COR-L47 (cell line): ENCODE measurements at regions not wholly inside any gene's neighbourhood (a gene's known extent, or its start where the extent isn't known, plus 50 kb on each side); places are given as distances from the start of the nearest gene placed in this dataset.
"Not testable (repeated sequence)": the region's sequence is repeated elsewhere in the genome, so short reads cannot be mapped to it uniquely, and the experiment has no call there.

Experiments used
- DNase-seq: peaks from one replicate; lab custom pipeline; 2025; lab: John Stamatoyannopoulos, UW

GRCh38 chr5:173667702-173668101 is 51.3 kb upstream of the BOD1 start:
- no peak for DNase-seq

DNA sequence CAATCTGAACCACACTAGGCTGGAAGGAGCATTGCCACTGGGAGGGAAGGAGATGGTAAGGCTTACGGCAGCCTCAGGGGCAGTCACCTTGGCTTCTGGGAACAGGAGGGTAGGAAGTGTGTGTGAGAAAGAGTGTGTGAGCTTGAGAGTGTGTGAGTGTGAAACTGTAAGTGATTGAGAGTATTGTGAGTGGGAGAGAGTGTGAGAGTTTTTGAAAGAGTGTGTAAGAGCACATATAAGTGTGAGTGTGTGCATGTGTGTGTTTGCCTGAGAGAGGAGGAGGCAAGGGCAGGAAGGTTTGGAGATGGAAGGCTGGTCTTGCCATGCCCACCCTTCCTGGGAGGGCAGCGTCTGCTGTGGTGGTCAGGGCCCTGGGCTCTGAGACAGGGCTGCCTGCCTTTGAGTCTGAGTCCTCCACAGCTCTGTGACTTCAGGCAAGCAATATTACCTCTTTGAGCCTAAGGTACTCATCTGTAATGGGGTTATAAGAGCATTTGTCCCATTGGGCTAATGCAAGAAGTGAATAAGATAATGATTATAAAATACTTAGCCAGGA is 51.9 kb upstream of the BOD1 start:
- no peak for DNase-seq

- DNase-seq: no peak
These were observed 52.5 kb upstream of the BOD1 start for GRCh38 chr5:173668910-173669309.

DNA sequence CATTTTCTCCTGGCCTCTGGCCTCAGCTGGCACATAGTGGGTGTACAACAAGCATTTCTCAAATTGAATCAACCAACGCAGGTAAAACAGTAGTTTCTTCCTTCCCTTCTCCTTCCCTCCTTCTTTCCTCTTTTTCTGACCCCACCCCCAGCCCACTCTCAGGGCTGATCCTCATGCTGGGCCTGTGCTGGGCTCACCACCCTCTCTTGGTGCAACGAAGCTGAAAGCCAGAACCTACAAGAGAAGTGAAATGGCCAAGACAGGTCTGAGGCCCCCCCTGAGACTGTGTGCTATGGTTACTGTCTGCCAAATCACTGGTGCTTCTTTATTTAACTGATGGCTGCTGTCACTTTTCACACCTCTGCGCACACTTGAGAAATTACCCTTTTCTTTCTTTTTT is 53.0 kb upstream of the BOD1 start:
- no peak for DNase-seq

- no peak for DNase-seq
These were observed 53.7 kb upstream of the BOD1 start for GRCh38 chr5:173670130-173670651.

GRCh38 chr5:173670791-173671120 is 54.3 kb upstream of the BOD1 start:
- no peak for DNase-seq

GRCh38 chr5:173671121-173671949 is 54.9 kb upstream of the BOD1 start:
- no peak for DNase-seq

DNA sequence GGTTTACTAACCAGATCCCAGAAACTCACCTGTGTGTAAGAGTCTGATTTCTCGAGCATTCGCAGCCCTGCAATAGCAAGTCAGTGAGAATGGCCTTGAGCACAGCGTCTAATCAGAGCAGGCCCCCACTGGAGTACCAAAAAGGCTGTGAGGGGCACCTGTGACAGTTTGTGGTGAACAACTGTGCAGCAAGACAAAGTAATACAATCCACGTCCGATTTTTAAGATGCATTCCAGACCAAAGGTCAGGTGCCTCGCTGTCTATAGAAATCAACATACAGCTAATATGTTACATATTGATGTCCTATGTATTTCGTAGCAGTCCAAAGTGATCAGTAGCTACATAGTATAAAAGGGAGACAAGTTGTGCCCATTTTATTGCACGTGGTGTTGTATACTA is 55.7 kb upstream of the BOD1 start:
- DNase-seq: no peak

GRCh38 chr5:173672891-173673290 is 56.4 kb upstream of the BOD1 start:
- no peak for DNase-seq

- DNase-seq: no peak
These were observed 57.0 kb upstream of the BOD1 start for GRCh38 chr5:173673295-173674101.

DNA sequence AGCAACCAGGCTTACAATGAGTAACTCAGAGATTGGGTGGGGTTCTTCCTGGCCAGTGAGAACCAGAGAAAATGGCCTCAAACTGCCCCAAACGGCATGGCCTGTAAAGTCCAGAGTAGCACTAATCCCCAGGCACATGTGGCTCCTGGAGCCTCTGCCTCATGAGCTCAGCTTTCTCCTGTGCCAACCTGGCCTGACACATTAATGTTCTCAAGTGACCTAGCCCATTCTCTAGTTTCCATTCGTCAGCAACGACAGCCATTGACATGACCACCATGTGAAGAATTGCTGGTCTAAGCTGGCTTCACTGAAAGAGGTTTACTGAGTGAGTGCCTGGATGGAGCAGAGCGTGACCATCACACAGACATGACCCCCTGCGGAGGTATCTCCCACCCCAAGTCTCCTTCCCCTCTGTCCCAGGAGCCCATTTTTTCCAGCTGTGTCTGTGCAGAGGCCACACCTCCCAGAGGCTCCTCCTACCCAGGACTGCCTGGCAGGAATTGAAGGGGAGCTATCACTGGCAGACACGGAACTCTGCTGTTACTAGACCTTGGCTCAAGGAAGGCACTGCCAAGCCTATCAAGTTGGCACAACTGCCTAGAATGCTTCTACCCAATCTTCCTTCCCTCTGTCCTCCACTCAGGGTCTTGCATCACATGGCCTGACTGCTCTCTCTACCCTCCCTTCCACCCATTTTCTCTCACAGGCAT is 59.0 kb upstream of the BOD1 start:
- DNase-seq: no peak

DNA sequence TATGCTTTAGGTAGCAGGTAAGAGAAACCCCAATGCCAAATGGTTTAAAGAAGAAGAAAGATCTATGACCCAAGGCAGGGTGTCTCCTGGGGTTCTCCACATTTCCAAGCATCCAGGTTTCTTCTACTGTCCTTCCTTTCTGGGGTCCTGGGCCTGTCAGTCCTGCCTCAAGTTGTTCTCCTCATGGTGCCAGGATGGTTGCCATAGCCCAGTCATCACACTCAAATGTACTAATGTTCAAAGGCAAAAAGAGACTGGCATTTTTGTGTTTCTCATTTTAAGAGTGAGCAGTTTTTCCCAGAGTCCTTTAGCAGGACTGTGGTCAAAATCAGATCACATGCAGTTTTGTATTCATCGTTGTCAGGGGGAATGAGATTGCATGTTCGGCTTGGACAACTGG is 59.9 kb upstream of the BOD1 start:
- DNase-seq: no peak

DNA sequence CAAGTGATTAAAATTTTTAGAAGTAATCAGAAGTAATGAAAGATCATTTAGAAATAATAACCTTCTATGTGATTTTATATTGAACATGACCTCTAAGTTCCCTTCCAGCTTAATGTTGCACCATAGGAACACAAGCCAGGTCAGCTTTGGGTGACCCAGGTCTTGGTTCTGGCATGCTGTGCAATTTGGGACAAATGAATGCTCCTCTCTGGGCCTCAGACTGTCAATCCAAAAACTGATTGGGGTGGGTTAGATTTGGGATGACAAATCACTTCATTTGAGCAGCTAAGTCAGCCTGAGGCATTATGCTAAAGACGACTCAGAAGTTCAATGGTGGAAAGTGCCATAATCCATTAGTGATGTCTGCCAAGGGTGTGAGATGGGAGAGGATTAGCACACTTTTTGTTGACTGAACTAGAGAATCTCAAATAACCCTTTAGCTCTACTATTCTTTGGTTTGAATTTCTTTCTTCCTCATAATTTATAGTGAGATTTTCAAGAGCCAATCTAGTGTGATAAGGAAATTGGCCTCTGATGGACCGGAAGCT is 60.7 kb upstream of the BOD1 start:
- no peak for DNase-seq

DNA sequence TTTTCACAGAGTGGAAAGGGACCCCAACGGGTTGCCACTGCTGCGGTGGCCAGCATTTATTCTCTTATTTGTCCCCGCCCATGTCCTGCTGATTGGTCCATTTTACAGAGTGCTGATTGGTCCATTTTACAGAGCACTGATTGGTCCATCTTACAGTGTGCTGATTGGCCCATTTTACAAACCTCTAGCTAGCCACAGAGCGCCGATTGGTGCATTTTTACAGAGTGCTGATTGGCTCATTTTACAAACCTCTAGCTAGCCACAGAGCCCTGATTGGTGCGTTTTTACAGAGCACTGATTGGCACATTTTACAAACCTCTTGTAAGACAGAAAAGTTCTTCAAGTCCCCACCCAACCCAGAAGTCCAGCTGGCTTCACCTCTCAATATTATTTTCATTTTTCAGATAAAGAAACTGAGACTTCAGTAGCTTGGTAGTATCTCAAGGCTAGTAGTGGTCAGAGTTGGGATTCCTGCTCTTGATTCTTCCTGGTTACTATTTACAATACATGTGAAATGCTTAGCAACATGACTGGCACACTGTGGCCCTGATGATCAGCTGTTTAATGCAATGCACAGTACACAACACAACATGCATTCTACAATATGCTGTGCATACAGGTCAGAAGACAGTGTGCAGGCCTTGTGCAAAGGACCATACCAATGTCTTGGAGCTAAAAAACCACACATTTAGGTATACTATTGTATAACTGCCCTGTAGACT is 63.6 kb upstream of the BOD1 start:
- DNase-seq: no peak

- DNase-seq: no peak
These were observed 64.3 kb upstream of the BOD1 start for GRCh38 chr5:173680660-173681242.

GRCh38 chr5:173682313-173682712 is 65.9 kb upstream of the BOD1 start:
- DNase-seq: no peak

DNA sequence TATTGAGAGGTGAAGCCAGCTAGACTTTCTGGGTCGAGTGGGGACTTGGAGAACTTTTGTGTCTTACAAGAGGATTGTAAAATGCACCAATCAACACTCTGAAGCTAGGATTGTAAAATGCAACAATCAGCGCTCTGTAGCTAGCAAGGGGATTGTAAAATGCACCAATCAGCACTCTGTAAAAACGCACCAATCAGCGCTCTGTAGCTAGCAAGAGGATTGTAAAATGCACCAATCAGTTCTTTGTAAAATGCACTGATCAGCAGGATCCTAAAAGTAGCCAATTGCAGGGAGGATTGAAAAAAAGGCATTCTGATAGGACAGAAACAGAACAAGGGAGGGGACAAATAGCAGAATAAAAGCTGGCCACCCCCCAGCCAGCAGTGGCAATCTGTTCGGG is 68.1 kb upstream of the BOD1 start:
- not testable (repeated sequence) for DNase-seq

GRCh38 chr5:173686950-173687349 is 70.5 kb upstream of the BOD1 start:
- DNase-seq: no peak

GRCh38 chr5:173688703-173689102 is 72.3 kb upstream of the BOD1 start:
- DNase-seq: no peak

DNA sequence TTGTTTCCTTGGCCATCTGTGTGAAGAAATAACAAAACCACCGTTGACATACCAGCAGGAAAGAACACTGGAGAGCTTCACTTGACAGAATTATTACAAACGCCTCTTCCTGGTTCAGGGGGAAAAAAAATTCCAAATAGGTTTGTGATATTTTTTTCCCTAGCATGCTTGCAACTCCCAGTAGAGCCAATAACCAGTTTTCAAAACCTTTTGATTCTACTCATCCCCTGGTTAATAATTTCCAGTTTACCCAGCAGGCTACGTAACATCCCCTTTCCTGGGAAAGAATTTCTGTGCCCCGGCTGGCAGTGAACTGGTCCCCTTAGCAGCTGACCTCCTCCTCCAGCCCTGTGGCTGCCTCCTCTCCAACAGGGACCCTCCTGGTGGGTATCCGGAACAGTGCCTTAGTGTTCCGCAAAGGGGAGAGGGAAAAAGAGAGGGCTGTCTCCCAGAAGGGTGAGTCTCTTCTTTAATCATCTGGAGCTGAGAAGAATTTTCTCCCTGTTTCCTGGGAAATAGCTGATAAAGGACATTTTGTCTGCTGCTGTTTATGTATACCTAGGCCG is 72.8 kb upstream of the BOD1 start:
- DNase-seq: no peak
